HepG2 (cell line): ENCODE measurements at regions not wholly inside any gene's neighbourhood (a gene's known extent, or its start where the extent isn't known, plus 50 kb on each side); places are given as distances from the start of the nearest gene placed in this dataset.

Source experiments
- ATAC-seq: fragments of 200-7000 bp; cut with Tn5 transposase; 3 replicates; pipeline ENCODE4 v1.9.1; 2020; ENCODE audit warnings: mild to moderate bottlenecking, moderate library complexity
- BruUV-seq: library from RNA; stranded (reverse); fragments of 400-500 nt; replicated peaks from 2 replicates; lab custom pipeline; 2021; lab: Mats Ljungman, UMichigan
- CTCF ChIA-PET: fragments of 300-600 bp; formaldehyde crosslinking; extraction: SDS; loops from one replicate; lab custom pipeline; 2021; ENCODE audit warnings: low total read pairs, inconsistent platforms, low intra/inter-chr PET ratio; lab: Yijun Ruan, JAX
- POLR2A ChIA-PET: fragments of 350-600 bp; sonication (Branson Sonifier 250); formaldehyde crosslinking; loops from one replicate; lab custom pipeline; 2020; ENCODE audit warnings: antibody characterized with exemption, inconsistent platforms; lab: Yijun Ruan, JAX
- DNase-seq: peaks from one replicate; pipeline ENCODE4 v3.0.0-alpha.2; 2015; ENCODE audit warnings: low spot score
- FAIRE-seq: peaks from 3 replicates; lab custom pipeline; 2011; peaks lifted over from hg19 to GRCh38; lab: Jason Lieb, UNC
- H2AFZ ChIP-seq: one replicate; pipeline ENCODE4 v1.6.1; 2011; ENCODE audit warnings: low read length, inconsistent platforms
- H3K27ac ChIP-seq: fragments of 300-600 bp; 3 replicates; pipeline ENCODE4 v1.8.0; 2011; ENCODE audit warnings: mixed run types, mild to moderate bottlenecking, mixed read lengths, low read length, inconsistent platforms; ENCODE audit not compliant: insufficient read depth; ENCODE audit errors: extremely low read length
- H3K27me3 ChIP-seq, 2 experiments: fragments of 200-600 bp in 1 of 2; 2 replicates in 1 of 2; 3 replicates in 1 of 2; pipeline versions ENCODE4 v1.6.0 to v1.8.0; 2011; ENCODE audit warnings: low read length in 2 of 2, mild to moderate bottlenecking in 2 of 2, moderate library complexity in 2 of 2, inconsistent platforms in 1 of 2; ENCODE audit not compliant: insufficient read depth in 2 of 2, control insufficient read depth in 1 of 2
- H3K36me3 ChIP-seq, 2 experiments: fragments of 200-600 bp in 1 of 2; replicated peaks in 1 of 2; 2 replicates in 1 of 2; 3 replicates in 1 of 2; pipeline versions ENCODE4 v1.5.1 to v1.8.0; 2011; ENCODE audit warnings: low read length in 2 of 2, inconsistent platforms in 1 of 2; ENCODE audit not compliant: insufficient read depth in 2 of 2, control insufficient read depth in 1 of 2
- H3K4me1 ChIP-seq: 2 replicates; pipeline ENCODE4 v1.5.1; 2012; ENCODE audit warnings: low read length, inconsistent platforms; ENCODE audit not compliant: insufficient read depth
- H3K4me2 ChIP-seq: 2 replicates; pipeline ENCODE4 v1.6.0; 2011; ENCODE audit warnings: low read depth, low read length, inconsistent platforms
- H3K4me3 ChIP-seq, 3 experiments: fragments of 200-600 bp in 1 of 3; sonication (generic), shearing (Covaris generic) in 1 of 3; replicated peaks in 1 of 3; 2 replicates each; pipeline ENCODE4 v1.5.1; 2011 to 2016; ENCODE audit warnings: low read length in 3 of 3, inconsistent platforms in 2 of 3, low read depth in 2 of 3, mild to moderate bottlenecking in 2 of 3, control low read depth in 1 of 3, mixed read lengths in 1 of 3; ENCODE audit not compliant: insufficient read depth in 1 of 3
- H3K79me2 ChIP-seq: one replicate; pipeline ENCODE4 v1.6.1; 2011; ENCODE audit warnings: low read length, inconsistent platforms; ENCODE audit not compliant: insufficient read depth
- H3K9ac ChIP-seq: 2 replicates; pipeline ENCODE4 v1.6.0; 2011; ENCODE audit warnings: mild to moderate bottlenecking, low read depth, low read length, inconsistent platforms; ENCODE audit not compliant: insufficient read depth
- H3K9me3 ChIP-seq: 2 replicates; pipeline ENCODE4 v1.5.1; 2012; ENCODE audit warnings: mild to moderate bottlenecking, low read length
- H4K20me1 ChIP-seq: 2 replicates; pipeline ENCODE4 v1.6.0; 2011; ENCODE audit warnings: inconsistent platforms, mild to moderate bottlenecking, low read length, moderate library complexity; ENCODE audit not compliant: insufficient read depth
- CBX2 ChIP-seq, 2 experiments: fragments of 200-600 bp in 1 of 2; sonication (generic); formaldehyde crosslinking in 1 of 2; IDR thresholded peaks; 2 replicates each; pipeline versions ENCODE4 v1.7.0 to v1.8.1; 2018 to 2022; ENCODE audit warnings: low read depth in 2 of 2, low read length in 1 of 2, mild to moderate bottlenecking in 1 of 2, missing genetic modification reagents in 1 of 2
- DBP ChIP-seq: sonication (generic); formaldehyde crosslinking; IDR thresholded peaks from 2 replicates; pipeline ENCODE4 v1.4.0; 2020; ENCODE audit warnings: missing genetic modification reagents; ENCODE audit errors: not compliant biosample characterization
- GTF3A ChIP-seq: sonication (generic); formaldehyde crosslinking; conservative IDR thresholded peaks from 2 replicates; pipeline ENCODE4 v1.4.0; 2020; ENCODE audit warnings: mild to moderate bottlenecking, missing genetic modification reagents
- HNRNPUL1 ChIP-seq: fragments of 200-400 bp; formaldehyde crosslinking; IDR thresholded peaks from 2 replicates; pipeline ENCODE4 v1.6.1; 2017; ENCODE audit warnings: low read depth, mild to moderate bottlenecking, low read length, moderate library complexity
- NFYC ChIP-seq: IDR thresholded peaks from 2 replicates; pipeline ENCODE4 v1.6.1; 2016; ENCODE audit warnings: missing genetic modification reagents, missing compliant biosample characterization
- TOE1 ChIP-seq: sonication (generic); formaldehyde crosslinking; IDR thresholded peaks from 2 replicates; pipeline ENCODE4 v1.4.0; 2020; ENCODE audit warnings: mild to moderate bottlenecking, missing genetic modification reagents
- ZFP36 ChIP-seq: fragments of 150-350 bp; IDR thresholded peaks from 2 replicates; pipeline ENCODE4 v1.6.1; 2018; ENCODE audit warnings: borderline replicate concordance, low read length, low read depth; ENCODE audit not compliant: partially characterized antibody
- ZNF3 ChIP-seq: IDR thresholded peaks from 2 replicates; pipeline ENCODE4 v1.7.0; 2017; ENCODE audit warnings: inconsistent platforms
- ZNF614 ChIP-seq: IDR thresholded peaks from 2 replicates; pipeline ENCODE4 v1.6.1; 2018; ENCODE audit warnings: missing biosample characterization, missing genetic modification reagents, inconsistent platforms, borderline replicate concordance
- whole genome bisulfite sequencing: methylation state at CpG from one replicate; pipeline ENCODE4 v1.1.6; 2017; ENCODE audit warnings: low lambda C conversion rate; 5-methylcytosine and 5-hydroxymethylcytosine counted together
- in situ Hi-C: cut with HindIII; loops from 2 replicates; pipeline ENCODE4 v1.10.0; 2017; ENCODE audit warnings: low pct_unique_long_range_greater_than_20kb; ENCODE audit not compliant: extremely low pct_ligation_motif_present
- intact Hi-C: fragments of 100-400 bp; cut with micrococcal nuclease; formaldehyde crosslinking; loops from one replicate; pipeline ENCODE4 v1.10.0; 2022; ENCODE audit not compliant: unreplicated experiment
- TF ChIP-seq, protein P1 (sequence below): sonication (generic); formaldehyde crosslinking; IDR thresholded peaks from 2 replicates; pipeline ENCODE4 v1.4.0; 2020; ENCODE audit warnings: missing genetic modification reagents, borderline replicate concordance
- TF ChIP-seq, protein P2 (sequence below): sonication (generic); formaldehyde crosslinking; IDR thresholded peaks from 2 replicates; pipeline ENCODE4 v1.4.0; 2020; ENCODE audit warnings: mild to moderate bottlenecking, low read depth, missing genetic modification reagents

DNA sequence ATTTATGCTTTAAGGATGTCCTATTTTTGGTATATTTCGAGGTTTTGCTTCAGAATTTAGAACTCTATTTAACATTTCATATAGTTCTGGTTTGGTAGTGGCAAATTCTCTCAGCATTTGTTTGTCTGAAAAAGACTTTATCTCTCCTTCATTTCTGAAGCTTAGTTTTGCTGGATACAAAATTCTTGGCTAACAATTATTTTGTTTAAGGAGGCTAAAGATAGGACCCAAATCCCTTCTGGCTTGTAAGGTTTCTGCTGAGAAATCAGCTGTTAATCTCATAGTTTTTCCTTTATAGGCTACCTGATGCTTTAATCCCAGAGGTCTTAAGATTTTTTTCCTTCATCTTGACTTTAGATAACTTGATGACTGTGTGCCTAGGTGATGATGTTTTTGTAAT lies 162.7 kb upstream of the B3GAT2 start:
- DNase-seq (no peak), ATAC-seq (no peak), FAIRE-seq (no peak)
- Histone ChIP-seq H3K4me3 (no peak overlapping the region), H4K20me1 (no peaks in the 10 kb centered on the region), H3K4me1 (no peaks in the 10 kb centered on the region), H3K79me2 (no peaks in the 10 kb centered on the region), H3K9me3 (no peaks in the 10 kb centered on the region), H2AFZ (no peak overlapping the region), H3K36me3 (no peaks in the 10 kb centered on the region), H3K4me2 (no peak overlapping the region), H3K27ac (no peak overlapping the region), H3K9ac (no peak overlapping the region), H3K27me3 (no peaks in the 10 kb centered on the region)
- POLR2A ChIA-PET: no interaction called here
- BruUV-seq: no TSS peak
- TF ChIP-seq ZNF3 (CRISPR knock-in tag) (no peak), ZNF614 (CRISPR knock-in tag) (no peak), TOE1 (CRISPR knock-in tag) (no peak), CBX2 (IDR thresholded peaks at IDR 0.05; ENCODE audit: low read depth, low read length) (no peak), CBX2 (CRISPR knock-in tag; IDR thresholded peaks at IDR 0.05; ENCODE audit: low read depth) (no peak), ZFP36 (no peak), GTF3A (CRISPR knock-in tag) (no peak), HNRNPUL1 (no peak), NFYC (CRISPR knock-in tag) (no peak), DBP (CRISPR knock-in tag) (no peak)
- TF ChIP-seq, protein P1, sequence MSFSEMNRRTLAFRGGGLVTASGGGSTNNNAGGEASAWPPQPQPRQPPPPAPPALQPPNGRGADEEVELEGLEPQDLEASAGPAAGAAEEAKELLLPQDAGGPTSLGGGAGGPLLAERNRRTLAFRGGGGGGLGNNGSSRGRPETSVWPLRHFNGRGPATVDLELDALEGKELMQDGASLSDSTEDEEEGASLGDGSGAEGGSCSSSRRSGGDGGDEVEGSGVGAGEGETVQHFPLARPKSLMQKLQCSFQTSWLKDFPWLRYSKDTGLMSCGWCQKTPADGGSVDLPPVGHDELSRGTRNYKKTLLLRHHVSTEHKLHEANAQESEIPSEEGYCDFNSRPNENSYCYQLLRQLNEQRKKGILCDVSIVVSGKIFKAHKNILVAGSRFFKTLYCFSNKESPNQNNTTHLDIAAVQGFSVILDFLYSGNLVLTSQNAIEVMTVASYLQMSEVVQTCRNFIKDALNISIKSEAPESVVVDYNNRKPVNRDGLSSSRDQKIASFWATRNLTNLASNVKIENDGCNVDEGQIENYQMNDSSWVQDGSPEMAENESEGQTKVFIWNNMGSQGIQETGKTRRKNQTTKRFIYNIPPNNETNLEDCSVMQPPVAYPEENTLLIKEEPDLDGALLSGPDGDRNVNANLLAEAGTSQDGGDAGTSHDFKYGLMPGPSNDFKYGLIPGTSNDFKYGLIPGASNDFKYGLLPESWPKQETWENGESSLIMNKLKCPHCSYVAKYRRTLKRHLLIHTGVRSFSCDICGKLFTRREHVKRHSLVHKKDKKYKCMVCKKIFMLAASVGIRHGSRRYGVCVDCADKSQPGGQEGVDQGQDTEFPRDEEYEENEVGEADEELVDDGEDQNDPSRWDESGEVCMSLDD: no peak
- TF ChIP-seq, protein P2, sequence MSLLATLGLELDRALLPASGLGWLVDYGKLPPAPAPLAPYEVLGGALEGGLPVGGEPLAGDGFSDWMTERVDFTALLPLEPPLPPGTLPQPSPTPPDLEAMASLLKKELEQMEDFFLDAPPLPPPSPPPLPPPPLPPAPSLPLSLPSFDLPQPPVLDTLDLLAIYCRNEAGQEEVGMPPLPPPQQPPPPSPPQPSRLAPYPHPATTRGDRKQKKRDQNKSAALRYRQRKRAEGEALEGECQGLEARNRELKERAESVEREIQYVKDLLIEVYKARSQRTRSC (CRISPR knock-in tag): no peak
- WGBS: 3% methylated on average over 1 of the region's 1 CpG
- intact Hi-C loops: no loop called here
- in situ Hi-C loops: no loop called here
- CTCF ChIA-PET: no interaction called here
